NCI-H1436 treated with DMSO at 0.1 percent for 48 hours (cell line): ENCODE measurements at regions not wholly inside any gene's neighbourhood (a gene's known extent, or its start where the extent isn't known, plus 50 kb on each side); places are given as distances from the start of the nearest gene placed in this dataset.

Experiments used
- DNase-seq: peaks from one replicate; lab custom pipeline; 2025; lab: John Stamatoyannopoulos, UW

DNA sequence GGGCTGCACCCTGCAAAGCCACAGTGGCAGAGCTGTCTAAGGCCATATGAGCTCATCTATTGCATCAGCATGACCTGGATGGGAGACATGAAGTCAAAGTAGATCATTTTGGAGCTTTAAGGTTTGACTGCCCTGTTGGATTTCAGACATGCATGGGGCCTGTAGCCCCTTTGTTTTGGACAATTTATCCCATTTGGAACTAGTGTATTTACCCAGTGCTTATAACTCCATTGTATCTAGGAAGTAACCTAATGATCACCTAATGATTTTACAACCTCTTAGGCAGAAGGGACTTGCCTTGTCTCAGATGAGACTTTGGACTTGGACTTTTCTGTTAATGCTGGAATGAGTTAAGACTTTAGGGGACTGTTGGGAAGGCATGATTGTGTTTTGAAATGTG lies 575.4 kb downstream of the EPM2A start:
- no peak for DNase-seq

DNA sequence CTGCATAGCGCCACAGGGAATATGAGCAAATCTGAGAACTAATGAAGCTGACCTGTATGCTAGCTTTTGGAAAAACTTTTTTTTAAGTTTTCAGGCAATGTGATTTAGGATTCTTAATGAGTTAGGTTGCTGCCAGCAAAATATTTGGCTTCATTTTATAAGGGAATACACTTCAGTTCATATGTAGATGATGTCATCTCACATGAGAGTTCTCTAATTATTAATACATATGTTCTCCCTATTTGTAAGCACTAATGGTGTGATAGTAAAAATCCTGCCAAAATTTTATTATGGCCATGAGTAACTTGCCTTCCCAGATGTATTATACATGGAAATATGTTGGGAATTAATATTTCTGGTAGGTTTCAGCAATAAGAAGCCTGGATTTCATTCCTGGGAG lies 573.8 kb downstream of the EPM2A start:
- DNase-seq: no peak

DNA sequence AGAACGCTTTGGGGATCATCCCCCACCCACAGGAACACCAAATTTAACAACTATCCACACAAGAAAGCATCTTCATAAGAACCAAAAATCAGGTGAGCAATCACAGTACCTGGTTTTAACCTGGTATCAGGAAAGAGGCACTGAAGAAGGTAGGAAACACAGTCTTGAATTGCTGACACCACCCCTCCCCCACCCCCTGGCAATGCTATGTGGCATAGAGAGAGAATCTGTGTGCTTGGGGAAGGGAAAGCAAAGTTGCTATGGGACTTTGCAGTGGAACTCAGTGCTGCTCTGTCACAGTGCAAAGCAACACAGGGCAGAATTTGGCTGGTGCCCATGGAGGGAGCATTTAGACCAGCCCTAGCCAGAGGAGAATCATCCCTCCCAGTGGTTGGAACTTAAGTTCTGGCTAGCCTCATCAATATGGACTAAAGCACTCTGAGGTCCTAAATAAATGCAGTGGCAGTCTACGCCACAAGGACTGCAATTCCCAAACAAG lies 565.5 kb downstream of the EPM2A start:
- no peak for DNase-seq

DNA sequence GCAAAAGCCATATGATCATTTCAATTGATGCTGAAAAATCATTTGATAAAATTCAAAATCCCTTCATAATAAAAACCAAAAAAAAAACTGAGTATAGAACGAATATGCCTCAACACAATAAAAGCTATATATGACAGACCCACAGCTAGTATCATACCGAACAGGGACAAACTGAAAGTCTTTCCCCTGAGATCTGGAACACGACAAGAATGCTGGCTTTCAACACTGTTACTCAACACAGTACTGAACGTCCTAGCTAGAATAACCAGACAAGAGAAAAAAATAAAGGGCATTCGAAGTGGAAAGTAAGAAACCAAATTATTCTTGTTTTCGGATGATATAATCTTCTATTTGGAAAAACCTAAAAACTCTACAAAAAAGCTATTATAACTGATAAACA lies 559.9 kb downstream of the EPM2A start:
- no peak for DNase-seq

DNA sequence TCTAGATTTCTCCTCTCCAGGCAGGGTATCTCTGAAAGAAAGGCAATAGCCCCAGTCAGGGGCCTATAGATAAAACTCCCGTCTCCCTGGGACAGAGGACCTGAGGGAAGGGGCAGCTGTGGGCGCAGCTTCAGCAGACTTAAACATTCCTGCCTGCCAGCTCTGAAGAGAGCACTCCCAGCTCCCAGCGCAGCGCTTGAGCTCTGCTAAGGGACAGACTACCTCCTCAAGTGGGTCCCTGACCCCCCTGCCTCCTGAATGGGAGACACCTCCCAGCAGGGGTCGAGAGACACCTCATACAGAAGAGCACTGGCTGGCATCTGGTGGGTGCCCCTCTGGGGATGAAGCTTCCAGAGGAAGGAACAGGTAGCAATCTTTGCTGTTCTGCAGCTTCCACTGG lies 556.9 kb downstream of the EPM2A start:
- DNase-seq: no peak

DNA sequence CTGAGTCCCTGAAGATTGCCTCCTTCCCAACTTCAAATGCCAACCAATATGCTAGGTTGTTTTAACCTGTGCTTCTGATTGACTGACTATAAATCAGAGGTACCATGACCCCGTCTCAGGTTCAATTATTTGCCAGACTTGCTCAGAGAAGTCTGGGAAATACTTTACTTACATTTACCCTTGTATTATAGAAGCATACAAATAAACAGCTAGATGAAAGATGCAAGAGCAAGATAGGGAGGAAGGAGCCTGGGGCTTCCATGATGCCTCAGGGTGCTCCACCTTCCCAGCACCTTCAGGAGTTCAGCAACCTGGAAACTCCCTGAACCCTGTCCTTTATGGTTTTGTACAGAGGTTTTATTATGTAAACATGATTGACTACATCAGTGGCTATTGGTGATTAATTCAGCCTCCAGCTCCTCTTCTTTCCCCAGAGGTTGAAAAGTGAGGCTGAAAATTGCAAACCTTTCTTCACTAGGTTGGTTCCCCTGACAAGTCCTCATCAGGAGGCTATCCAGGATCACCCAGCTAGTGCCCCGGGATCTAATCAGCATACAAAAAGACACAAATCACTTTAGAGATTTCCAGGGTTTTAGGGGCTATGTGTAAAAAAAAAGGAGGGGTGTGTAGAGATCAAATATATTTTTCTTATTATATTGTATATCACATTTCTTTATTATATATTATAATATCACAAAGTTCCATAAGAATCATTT lies 547.7 kb downstream of the EPM2A start:
- no peak for DNase-seq

DNA sequence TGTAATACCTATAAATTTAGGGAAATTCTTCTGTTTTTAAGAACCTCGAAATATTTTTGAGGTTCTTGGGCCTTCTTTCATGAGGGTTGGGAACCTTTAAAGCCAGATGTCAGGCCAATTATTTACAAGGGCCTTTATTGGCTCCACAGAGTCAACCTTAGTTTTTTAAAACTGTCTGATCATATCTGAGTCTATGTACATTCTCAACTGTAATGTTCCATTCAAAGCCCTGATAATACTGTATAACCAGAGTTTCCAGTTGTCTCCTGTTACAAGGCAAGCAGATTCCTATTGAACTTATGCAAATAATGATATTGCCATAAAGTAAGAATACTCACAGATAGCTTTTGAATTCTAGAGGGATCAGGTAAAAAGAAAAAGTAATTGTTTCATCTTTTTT lies 545.5 kb downstream of the EPM2A start:
- no peak for DNase-seq

DNA sequence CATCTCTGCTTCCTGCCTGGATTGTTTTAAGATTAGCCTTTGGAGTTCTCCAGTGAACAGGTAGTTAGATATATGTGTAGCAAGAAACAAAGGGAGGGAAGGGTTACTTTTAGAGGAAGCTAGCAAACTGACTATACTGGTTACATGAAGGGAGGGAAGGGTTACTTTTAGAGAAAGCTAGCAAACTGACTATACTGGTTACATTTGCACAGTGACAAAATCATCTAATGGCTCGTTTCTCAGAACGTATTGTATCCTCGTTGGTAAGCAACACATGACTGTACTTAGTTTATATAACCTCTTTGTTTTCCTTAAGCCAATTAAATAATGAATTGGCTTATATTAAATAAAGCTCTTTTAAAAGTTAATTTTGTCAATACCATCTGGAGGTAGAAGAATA lies 540.9 kb downstream of the EPM2A start:
- DNase-seq: no peak

DNA sequence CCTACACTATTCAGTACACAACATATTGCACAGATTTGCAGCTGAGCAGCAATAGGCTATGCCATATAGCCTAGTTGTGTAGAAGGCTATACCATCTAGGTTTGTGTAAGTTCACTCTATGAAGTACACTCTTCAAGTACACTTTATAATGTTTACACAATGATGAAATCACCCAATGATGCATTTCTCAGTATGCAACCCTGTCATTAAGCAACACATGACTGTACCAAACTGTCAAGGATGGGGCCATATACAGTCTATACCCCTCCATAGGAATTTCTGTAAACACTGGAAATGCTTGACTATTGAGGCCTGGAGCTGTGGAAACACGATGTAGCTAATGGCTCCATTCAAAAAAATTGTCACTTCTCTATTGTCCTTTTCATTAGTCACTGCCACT lies 535.4 kb downstream of the EPM2A start:
- no peak for DNase-seq

DNA sequence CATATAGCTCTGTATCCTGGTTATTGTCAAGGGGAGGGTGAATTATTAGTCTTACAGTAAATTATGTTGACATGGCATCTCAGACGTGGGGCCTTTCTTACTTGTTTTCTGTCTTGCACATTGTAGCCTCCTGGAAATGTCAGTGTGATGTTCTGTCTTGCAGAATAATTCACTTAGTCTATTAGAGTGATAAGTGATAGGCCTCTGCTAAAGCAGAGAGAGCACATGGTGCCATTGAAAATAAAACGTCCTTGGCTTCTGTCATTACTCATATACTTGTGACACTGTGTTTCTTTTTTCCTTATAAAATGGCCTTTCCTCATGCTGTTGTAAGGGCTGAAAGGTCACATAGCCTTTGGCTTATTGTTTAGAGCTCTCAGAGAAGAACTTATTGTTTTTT lies 531.0 kb downstream of the EPM2A start:
- DNase-seq: no peak

DNA sequence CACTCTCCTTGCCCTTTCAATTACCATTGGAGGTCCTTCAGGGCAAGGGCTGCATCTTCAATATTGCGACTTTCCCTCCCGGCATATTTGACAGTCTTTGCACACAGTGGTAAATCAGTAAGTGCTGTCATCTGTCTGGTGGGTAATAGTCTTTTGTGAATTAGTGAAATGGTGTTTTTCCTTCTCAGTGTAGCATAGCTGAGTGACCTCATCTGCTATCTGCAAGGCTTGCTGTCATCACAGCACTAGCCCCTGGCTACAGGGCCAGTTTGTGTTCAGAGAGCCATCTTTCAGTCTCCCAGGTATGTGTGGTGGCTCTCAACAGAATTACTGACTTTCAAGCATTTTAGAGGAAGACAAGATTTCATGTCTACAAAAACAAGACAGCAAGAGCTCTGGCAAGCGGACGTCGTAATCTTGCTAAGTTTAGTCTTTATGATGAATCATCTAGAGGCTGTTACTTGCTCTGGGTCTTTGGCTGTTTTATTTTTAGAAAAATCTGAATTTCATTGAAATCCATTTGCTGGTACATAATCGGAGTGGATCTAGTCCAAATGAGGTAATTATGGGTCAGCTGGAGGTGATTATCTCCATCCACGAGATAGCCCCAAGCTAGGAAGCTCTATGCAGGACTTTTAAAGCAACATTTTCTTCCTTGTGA lies 528.9 kb downstream of the EPM2A start:
- DNase-seq: no peak

DNA sequence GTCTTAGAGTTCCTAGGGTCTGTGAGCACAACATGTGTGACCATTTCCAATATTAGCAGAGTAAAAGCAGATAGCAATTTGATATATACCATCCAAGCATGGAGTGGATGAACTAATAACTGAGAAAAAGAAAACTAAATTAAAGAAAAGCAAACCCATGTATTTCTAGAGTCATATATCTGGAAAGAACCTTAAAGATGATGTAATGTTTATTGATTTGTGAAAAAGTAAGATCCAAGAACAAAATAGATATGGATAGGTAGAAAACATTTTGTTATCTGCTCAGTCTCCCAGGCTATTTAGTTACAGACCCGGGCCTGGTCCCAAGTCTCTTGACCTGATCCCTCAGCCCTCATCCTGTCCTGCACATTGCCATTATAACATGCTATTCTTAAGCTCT lies 526.8 kb downstream of the EPM2A start:
- DNase-seq: no peak

DNA sequence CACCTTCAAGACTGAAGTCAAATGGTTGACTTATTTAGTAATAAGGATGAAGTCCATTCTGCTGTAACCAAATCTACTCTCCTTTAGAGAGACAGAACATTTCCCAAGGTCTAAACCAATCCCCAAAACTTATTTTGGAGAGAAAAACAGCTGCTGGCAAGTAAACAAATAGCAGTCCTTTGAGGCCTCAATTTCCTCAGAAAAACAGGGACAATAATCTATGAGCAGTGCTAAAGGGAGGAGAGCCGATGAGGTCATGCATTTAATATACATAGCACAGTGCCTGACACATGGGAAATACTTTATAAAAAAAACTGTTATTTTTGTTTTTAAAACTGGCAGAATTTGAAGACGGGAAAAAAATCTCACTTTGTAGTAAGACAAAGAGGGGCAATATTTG lies 526.0 kb downstream of the EPM2A start:
- no peak for DNase-seq

DNA sequence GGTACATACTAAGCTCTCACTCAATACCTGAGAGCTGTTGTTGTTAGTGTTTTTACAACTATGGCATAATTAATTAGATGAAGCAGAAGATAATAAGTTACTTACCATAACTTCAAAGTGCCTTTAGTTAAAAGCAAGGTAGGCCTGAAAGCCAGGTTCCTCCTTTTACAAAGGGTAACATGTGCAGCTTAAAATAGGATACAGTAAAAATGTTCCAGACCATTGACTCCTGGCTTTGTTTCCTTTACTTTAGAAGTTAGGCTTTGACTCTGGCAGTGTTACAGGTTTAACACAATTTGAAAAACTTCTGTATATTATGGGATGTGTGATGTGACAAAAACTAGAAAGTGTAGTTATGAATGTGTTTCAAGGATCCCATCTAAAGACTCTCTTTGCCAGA lies 522.5 kb downstream of the EPM2A start:
- no peak for DNase-seq

DNA sequence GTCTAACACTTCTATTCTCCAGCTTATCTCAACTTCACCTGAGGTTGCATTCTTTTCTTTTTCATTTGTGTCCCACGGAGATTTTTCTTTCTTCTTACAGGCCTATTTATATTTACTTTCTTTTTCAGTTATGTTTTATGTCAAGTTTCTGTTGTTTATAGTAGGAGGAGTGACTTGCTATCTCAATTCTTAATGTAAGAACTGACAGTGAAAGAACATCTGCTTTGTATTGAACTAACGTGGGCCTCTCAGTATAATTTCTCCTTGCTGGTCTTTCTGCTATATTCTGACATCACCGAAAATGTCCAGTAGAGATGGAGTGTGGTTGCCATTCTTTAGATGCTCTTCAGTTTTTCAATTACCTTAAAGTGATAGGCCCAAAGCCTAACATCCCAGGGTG lies 521.7 kb downstream of the EPM2A start:
- no peak for DNase-seq

DNA sequence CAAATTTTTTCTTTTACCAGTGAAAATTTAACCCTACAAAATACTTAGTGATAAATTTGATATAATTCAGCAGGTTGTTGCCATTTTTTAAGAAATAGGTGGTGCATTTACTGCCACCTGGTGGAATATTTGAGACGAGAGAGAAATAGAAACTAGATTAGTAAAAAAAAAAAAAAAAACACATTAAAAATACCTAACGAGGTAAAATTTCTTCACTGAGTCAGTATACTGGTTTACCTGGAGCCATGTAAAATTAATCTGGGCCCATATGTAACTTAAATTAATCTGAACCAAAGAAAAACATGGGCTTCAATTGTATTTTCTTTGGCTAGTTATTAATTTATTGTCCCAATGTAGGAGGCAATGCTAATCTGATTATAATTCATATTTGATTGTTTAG lies 520.8 kb downstream of the EPM2A start:
- DNase-seq: no peak

DNA sequence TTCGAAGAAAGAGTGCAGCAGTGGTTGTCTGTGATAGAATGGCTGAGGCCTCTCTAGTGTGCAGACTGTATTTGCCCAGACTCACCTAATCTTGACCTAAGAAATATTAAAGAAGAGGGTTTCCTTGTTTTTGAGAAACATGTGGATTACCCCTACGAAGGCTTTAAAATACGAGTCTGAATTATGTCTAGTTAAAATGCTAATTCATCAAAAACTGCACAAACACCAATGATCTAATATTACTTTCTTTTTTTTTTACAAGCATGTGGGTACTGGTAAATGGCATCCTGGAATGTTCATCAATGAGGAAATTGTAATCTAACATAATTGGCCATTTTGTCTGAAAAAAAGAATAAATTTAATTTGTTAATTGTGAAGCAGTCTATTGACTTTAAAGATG lies 510.9 kb downstream of the EPM2A start:
- no peak for DNase-seq

DNA sequence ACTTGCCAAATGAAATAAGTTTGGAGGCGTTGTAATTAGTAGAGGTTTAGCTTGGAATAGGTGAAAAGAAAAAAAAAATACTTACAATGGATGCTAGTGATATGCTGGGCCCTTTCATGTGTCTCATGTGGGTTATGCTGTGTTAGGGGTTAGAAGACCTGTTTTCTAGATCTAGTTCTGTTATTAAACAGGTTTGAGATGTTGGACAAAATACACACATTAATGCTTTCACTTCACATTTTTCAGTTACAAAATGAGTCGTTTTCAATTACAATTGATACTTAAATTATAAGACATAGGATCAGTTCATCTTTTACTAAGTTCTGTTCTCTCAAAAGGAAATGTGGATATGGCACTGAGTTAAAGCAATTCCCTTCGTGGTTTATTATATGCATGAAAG lies 509.8 kb downstream of the EPM2A start:
- DNase-seq: no peak

DNA sequence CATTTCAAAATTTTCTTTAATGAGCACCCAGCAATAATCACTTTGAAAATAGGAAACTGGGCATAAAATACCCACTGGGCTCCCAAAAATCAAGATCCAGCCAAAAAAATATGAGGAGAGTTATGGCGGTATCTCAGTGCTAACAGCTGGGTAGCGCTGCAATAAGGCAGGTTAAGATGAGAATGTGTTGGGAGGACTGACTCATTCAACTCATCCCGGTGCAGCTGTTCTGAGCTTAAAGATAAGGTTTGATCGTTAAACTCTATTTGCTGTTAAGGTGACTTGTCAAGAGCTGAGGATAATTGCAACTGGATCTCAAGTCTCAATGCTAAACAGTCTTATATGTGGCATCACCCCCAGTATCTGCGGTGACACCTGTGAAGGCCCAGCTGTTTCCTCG lies 507.7 kb downstream of the EPM2A start:
- DNase-seq: no peak

DNA sequence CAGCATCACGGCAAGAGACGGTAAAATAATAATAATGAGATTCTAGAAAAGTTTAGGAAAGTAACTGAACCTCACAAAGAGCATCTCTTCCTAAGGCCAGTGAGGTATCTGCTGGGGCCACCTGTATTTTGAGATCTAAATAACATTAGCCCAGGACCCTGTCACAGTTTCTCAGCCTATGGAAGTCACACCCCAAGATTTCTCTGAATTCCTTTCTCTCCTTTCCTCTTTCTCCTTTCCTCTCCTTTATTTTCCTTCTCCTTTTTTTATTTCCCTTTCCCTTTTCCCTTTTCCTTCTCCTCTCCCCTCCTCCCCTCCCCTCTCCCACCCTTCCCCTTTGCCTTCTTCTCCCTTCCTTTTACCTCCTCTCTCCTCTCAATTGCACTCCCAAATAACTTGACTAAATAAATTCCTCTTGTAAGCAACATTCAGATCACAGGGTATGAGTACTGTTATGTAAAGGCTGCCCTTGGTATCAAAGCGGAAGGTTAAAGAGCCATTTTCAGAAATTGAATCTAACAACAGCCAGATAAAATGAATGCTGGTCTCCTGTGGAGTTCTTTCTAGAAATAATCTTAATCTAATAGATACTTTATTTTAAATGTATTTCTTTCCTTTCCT lies 506.2 kb downstream of the EPM2A start:
- no peak for DNase-seq

DNA sequence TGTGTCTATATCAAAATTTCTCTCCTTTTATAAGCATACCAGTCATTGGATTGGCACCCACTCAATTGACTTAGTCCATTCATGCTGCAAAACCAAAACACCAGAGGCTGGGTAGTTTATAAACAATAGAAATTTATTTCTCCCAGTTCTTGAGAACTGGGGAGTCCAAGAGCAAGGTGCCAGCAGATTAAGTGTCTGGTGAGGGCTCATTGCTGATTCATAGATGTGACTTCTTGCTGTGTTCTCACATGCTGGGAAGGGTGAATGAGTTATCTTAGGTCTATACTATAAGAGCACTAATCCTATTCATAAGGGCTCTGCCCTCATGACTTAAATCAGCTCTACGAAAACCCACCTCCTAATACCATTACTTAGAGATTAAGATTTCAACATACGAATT lies 501.4 kb downstream of the EPM2A start:
- no peak for DNase-seq

DNA sequence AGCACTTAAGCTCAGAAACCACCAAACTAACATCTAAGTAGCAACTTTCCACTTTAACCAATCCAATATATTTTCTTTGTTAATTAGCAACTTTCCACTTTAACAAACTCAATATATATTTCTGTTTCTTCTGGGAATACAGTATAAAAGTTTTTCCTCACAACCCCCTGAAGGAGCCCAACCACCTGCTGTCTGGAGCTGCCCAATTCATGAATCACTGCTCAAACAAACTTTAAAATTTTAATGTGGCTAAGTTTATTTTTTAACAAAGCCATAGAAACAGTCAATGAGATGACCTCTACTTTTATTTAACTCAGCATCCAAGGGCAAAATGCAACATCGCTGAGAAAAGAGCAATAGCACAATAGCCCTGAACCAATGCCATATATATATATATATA lies 500.1 kb downstream of the EPM2A start:
- no peak for DNase-seq

DNA sequence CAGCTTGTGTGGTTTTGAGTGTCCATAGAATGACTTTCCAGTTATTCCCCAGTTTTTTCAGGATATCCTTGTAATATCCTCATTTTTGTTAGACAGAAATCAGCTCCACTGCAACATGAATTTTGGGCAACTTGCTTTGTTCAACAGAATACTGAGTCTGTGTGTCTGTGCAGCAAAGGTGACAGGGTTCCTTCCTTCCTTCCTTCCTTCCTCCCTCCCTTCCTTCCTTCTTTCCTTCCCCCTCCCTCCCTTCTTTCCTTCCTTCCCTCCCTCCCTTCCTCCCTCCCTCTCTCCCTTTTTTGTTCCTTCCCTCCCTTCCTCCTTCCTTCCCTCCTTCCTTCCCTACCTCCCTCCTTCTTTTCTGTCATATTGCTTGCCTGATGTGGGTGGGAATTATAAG lies 496.5 kb downstream of the EPM2A start:
- DNase-seq: no peak

DNA sequence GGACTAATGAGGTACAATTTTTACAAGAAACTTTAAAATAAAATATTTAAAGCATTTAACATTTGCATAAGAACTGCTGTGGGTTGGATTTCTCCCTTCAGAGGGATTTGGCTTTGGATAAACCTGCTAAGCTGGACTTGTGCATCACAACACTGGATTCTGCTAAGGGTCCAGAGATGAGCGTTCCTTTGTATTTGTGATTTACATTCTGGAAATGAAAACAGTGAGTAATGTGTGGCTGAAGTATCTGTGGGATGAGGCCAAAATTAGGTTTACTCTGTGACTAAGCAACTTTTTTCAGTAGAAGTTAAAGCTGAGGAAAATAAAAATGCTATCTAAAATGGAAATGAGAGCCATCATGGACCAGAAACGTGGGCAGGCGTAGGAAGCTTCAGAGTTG lies 494.3 kb downstream of the EPM2A start:
- DNase-seq: no peak
